SK-N-SH treated with all-trans-retinoic acid at 6 μM for 48 hours (cell line): ENCODE measurements at regions not wholly inside any gene's neighbourhood (a gene's known extent, or its start where the extent isn't known, plus 50 kb on each side); places are given as distances from the start of the nearest gene placed in this dataset.

Experiments used
- BACH2 ChIP-seq: fragments of 250-450 bp; sonication (Bioruptor Pico); IDR thresholded peaks from 2 replicates; pipeline ENCODE4 v1.9.0; 2021; ENCODE audit warnings: mild to moderate bottlenecking, borderline replicate concordance
- CREB5 ChIP-seq: fragments of 250-450 bp; sonication (Bioruptor Pico); IDR thresholded peaks from 2 replicates; pipeline ENCODE4 v1.5.1; 2020; ENCODE audit warnings: low read depth, mild to moderate bottlenecking, moderate library complexity
- GLIS3 ChIP-seq: fragments of 250-450 bp; sonication (Bioruptor Pico); IDR thresholded peaks from 2 replicates; pipeline ENCODE4 v1.5.0; 2020; ENCODE audit warnings: mild to moderate bottlenecking, moderate library complexity
- ISL1 ChIP-seq: fragments of 250-450 bp; sonication (Bioruptor Pico); IDR thresholded peaks from 2 replicates; pipeline ENCODE4 v2.1.2; 2022; ENCODE audit warnings: mild to moderate bottlenecking, moderate library complexity
- PPARA ChIP-seq: fragments of 250-450 bp; sonication (Bioruptor Pico); IDR thresholded peaks from 2 replicates; pipeline ENCODE4 v1.5.0; 2020; ENCODE audit warnings: mild to moderate bottlenecking, borderline replicate concordance
- TOX ChIP-seq: fragments of 250-450 bp; sonication (Bioruptor Pico); IDR thresholded peaks from 2 replicates; pipeline ENCODE4 v1.8.0; 2021; ENCODE audit warnings: mild to moderate bottlenecking, moderate library complexity, borderline replicate concordance
- ZFP3 ChIP-seq: fragments of 250-450 bp; sonication (Bioruptor Pico); IDR thresholded peaks from 2 replicates; pipeline ENCODE4 v1.5.0; 2020; ENCODE audit warnings: mild to moderate bottlenecking, moderate library complexity
- TF ChIP-seq, protein P1 (sequence below): fragments of 250-450 bp; sonication (Bioruptor Pico); IDR thresholded peaks from 2 replicates; pipeline ENCODE4 v1.8.0; 2020; ENCODE audit warnings: mild to moderate bottlenecking, moderate library complexity, borderline replicate concordance

DNA sequence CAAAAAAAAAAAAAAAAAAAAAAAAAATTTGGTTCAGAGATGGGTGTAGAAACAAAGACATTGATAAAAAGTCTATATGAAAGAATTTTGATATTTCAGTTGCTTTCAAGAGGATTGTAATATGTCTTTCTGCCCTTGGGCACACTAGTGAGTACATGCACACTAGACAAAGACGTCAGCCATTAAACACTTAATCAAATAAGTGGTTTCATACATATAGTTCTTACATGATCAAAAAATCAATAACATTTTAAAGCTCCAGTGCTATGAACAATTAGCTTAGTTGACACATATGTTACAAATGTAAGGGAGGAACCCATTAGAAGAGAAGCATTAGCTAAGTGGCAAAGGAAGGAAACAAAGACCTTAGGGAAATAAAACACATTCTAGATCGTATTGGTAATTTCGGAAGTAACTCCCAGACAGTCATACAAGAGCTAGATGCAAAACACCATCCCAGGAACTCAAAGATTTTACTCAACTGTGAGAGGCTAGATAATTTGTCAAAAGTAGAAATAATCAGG lies 84.5 kb upstream of the MAN2A1 start:
- TF ChIP-seq PPARA (CRISPR knock-in tag): no peak
- TF ChIP-seq TOX (CRISPR knock-in tag): no peak
- TF ChIP-seq CREB5 (CRISPR knock-in tag): no peak
- TF ChIP-seq, protein P1, sequence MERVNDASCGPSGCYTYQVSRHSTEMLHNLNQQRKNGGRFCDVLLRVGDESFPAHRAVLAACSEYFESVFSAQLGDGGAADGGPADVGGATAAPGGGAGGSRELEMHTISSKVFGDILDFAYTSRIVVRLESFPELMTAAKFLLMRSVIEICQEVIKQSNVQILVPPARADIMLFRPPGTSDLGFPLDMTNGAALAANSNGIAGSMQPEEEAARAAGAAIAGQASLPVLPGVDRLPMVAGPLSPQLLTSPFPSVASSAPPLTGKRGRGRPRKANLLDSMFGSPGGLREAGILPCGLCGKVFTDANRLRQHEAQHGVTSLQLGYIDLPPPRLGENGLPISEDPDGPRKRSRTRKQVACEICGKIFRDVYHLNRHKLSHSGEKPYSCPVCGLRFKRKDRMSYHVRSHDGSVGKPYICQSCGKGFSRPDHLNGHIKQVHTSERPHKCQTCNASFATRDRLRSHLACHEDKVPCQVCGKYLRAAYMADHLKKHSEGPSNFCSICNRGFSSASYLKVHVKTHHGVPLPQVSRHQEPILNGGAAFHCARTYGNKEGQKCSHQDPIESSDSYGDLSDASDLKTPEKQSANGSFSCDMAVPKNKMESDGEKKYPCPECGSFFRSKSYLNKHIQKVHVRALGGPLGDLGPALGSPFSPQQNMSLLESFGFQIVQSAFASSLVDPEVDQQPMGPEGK: no peak
- no peak for TF ChIP-seq BACH2 (CRISPR knock-in tag)
- TF ChIP-seq ISL1 (CRISPR knock-in tag): no peak
- TF ChIP-seq ZFP3 (CRISPR knock-in tag): no peak
- TF ChIP-seq GLIS3 (CRISPR knock-in tag): no peak
